ENCODE measurements at regions not wholly inside any gene's neighbourhood (a gene's known extent, or its start where the extent isn't known, plus 50 kb on each side); places are given as distances from the start of the nearest gene placed in this dataset.

GRCh38 chr15:47283246-47283645 is 434.1 kb upstream of the SEMA6D start:
- no peak overlapping the region for H3K4me3 ChIP-seq (ENCODE audit: extremely low read depth in 1 of 4, insufficient read depth in 2 of 4, low read depth in 3 of 4, low read length in 4 of 4)
- H2BK120ac ChIP-seq (replicated peaks; ENCODE audit: low read depth, low read length) = no peak overlapping the region
- H3K23me2 ChIP-seq (ENCODE audit: low read depth, low read length) = no peaks in the 10 kb centered on the region
- H3K79me1 ChIP-seq (ENCODE audit: low read depth, low read length) = no peaks in the 10 kb centered on the region
- no peak overlapping the region for H3K4ac ChIP-seq (replicated peaks; ENCODE audit: insufficient read length, low read depth, low read length)
- FAIRE-seq (no peak), DNase-seq (ENCODE audit: low read depth in 1 of 2, low spot score in 2 of 2) (no peak)
- no peak overlapping the region for H3K9ac ChIP-seq (replicated peaks in 1 of 4; ENCODE audit: extremely low read depth in 1 of 4, low read depth in 3 of 4, low read length in 3 of 4)
- no peak overlapping the region; the same call in 1 of the 2 replicates for H2AFZ ChIP-seq (ENCODE audit: low read length)
- H4K20me1 ChIP-seq (replicated peaks in 1 of 2; ENCODE audit: control insufficient read depth in 1 of 2, insufficient read depth in 2 of 2, low read length in 2 of 2) = no peaks in the 10 kb centered on the region
- no peaks in the 10 kb centered on the region for H3K4me1 ChIP-seq (replicated peaks in 1 of 4; ENCODE audit: control insufficient read depth in 3 of 4, insufficient read depth in 4 of 4, low read length in 3 of 4)
- POLR2A ChIA-PET (ENCODE audit: partially characterized antibody) = no interaction called here
- no peak overlapping the region for H4K91ac ChIP-seq (replicated peaks; ENCODE audit: insufficient read length, low read length)
- no peaks in the 10 kb centered on the region for H3K79me2 ChIP-seq (ENCODE audit: control insufficient read depth in 1 of 2, insufficient read depth in 2 of 2, low read length in 2 of 2)
- no peak overlapping the region for H3K18ac ChIP-seq (ENCODE audit: extremely low read depth, low read length)
- no peak overlapping the region for H3K14ac ChIP-seq (ENCODE audit: insufficient read length)
- H3K56ac ChIP-seq (replicated peaks; ENCODE audit: insufficient read length, low read depth, low read length) = no peak overlapping the region
- H3K27me3 ChIP-seq (replicated peaks in 1 of 4; ENCODE audit: control insufficient read depth in 3 of 4, extremely low read depth in 1 of 4, insufficient read depth in 3 of 4, low read length in 3 of 4) = no peaks in the 10 kb centered on the region
- H2AK5ac ChIP-seq (ENCODE audit: low read depth, low read length) = no peak overlapping the region
- no peak overlapping the region for H2BK12ac ChIP-seq (ENCODE audit: low read depth, low read length)
- no peak overlapping the region for H2BK5ac ChIP-seq (ENCODE audit: low read depth, low read length)
- no peak overlapping the region for H3K4me2 ChIP-seq (ENCODE audit: insufficient read depth in 1 of 2, low read depth in 2 of 2, low read length in 2 of 2)
- no peak overlapping the region for H3K27ac ChIP-seq (ENCODE audit: low read depth, low read length)
- H3K23ac ChIP-seq (ENCODE audit: insufficient read length) = no peak overlapping the region
- H4K5ac ChIP-seq (ENCODE audit: insufficient read length, low read depth, low read length) = no peak overlapping the region
- H2BK20ac ChIP-seq (ENCODE audit: low read length) = no peak overlapping the region
- no peak overlapping the region for H2BK15ac ChIP-seq (ENCODE audit: low read length)
- no peaks in the 10 kb centered on the region for H3K36me3 ChIP-seq (ENCODE audit: control insufficient read depth in 2 of 4, insufficient read depth in 4 of 4, low read length in 3 of 4)
- WGBS, 2 experiments (ENCODE audit: extremely low coverage in 1 of 2, insufficient coverage in 1 of 2, insufficient read length in 1 of 2, insufficient replicate concordance in 2 of 2, low coverage in 1 of 2, low lambda C conversion rate in 2 of 2, missing lambda C conversion rate in 1 of 2) = 93% methylated on average over 8 of the region's 8 CpGs; no CpG with 5 or more reads in 1 of the 2 experiments
- no peak overlapping the region for H4K8ac ChIP-seq (ENCODE audit: extremely low read depth, insufficient read depth, low read length)
- H3K9me3 ChIP-seq (ENCODE audit: insufficient read depth in 2 of 2, low read depth in 1 of 2, low read length in 1 of 2) = no peaks in the 10 kb centered on the region
- CTCF ChIA-PET (ENCODE audit: partially characterized antibody) = interaction anchor here (1.1 kb wide), 1 partner anchor 9 kb away, joined by 4 read pairs; no protein-coding TSS in a partner anchor
- TF ChIP-seq BRCA1 (IDR thresholded peaks at IDR 0.05; ENCODE audit: low read depth, low read length) = no peak
- no peak for TF ChIP-seq RNF2 (IDR thresholded peaks at IDR 0.05; ENCODE audit: borderline replicate concordance, low read depth, low read length, missing control alignments, poor library complexity, severe bottlenecking)
- TF ChIP-seq NRF1 (IDR thresholded peaks at IDR 0.05; ENCODE audit: low read depth, low read length) = no peak
- TF ChIP-seq EGR1 (IDR thresholded peaks at IDR 0.05; ENCODE audit: borderline replicate concordance, low read depth, low read length) = no peak
- TF ChIP-seq, protein P1, sequence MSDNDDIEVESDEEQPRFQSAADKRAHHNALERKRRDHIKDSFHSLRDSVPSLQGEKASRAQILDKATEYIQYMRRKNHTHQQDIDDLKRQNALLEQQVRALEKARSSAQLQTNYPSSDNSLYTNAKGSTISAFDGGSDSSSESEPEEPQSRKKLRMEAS (IDR thresholded peaks at IDR 0.05) = no peak
- no peak for TF ChIP-seq CBX8 (IDR thresholded peaks at IDR 0.05; ENCODE audit: borderline replicate concordance, low read depth, low read length)
- TF ChIP-seq EZH2 (IDR thresholded peaks at IDR 0.05; ENCODE audit: low read depth, low read length, severe bottlenecking) = no peak
- TF ChIP-seq TAF7 (optimal IDR thresholded peaks at IDR 0.05; ENCODE audit: borderline replicate concordance, low read depth, low read length) = no peak
- TF ChIP-seq CHD2 (IDR thresholded peaks at IDR 0.05; ENCODE audit: low read length) = no peak
- no peak for TF ChIP-seq BACH1 (IDR thresholded peaks at IDR 0.05; ENCODE audit: low read length)
- no peak for TF ChIP-seq FOSL1 (IDR thresholded peaks at IDR 0.05; ENCODE audit: insufficient read depth, low read depth, low read length)
- no peak for TF ChIP-seq RFX5 (IDR thresholded peaks at IDR 0.05; ENCODE audit: borderline replicate concordance, low read depth, low read length)

All from H1 (cell line).